ENCODE measurements at regions not wholly inside any gene's neighbourhood (a gene's known extent, or its start where the extent isn't known, plus 50 kb on each side); places are given as distances from the start of the nearest gene placed in this dataset.

- TF ChIP-seq CTCF (IDR thresholded peaks at IDR 0.05 in 4 of 5, conservative IDR thresholded peaks at IDR 0.05 in 1 of 5) (peak; percentile 11 to 67 (median 50)), POLR2A (IDR thresholded peaks at IDR 0.05) (no peak)
Measured at GRCh38 chr12:29889737-29890136, 106.0 kb upstream of the TMTC1 start.
